GM19238 (cell line): ENCODE measurements at regions not wholly inside any gene's neighbourhood (a gene's known extent, or its start where the extent isn't known, plus 50 kb on each side); places are given as distances from the start of the nearest gene placed in this dataset.
"Not testable (repeated sequence)": the region's sequence is repeated elsewhere in the genome, so short reads cannot be mapped to it uniquely, and the experiment has no call there.

Experiments
- DNase-seq: peaks from one replicate; pipeline ENCODE4 v3.0.0; 2011; ENCODE audit warnings: low spot score; ENCODE audit not compliant: insufficient read length

DNA sequence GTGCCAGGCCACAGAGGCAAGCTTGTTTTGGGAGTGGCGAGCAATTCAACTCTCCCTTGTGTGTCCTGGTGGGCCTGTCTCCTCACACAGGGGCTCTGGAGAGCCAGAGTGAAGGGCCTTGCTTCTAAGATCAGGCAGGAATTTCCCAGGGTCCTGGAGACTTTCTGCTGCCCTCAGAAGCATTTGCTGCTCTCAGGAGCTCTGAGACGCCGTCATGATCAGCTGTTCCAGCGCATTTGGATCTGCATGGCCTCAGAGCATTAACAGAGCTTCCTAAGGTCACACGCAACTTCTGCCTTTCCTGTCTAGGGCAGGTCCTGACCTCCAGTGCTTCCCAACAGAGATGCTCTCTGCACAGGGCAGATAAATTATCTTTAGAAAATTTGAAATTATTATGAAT, 52.2 kb upstream of the C10orf90 start:
- no peak for DNase-seq

- no peak for DNase-seq
Observed at GRCh38 chr10:126723226-126723625, 52.7 kb upstream of the C10orf90 start.

DNA sequence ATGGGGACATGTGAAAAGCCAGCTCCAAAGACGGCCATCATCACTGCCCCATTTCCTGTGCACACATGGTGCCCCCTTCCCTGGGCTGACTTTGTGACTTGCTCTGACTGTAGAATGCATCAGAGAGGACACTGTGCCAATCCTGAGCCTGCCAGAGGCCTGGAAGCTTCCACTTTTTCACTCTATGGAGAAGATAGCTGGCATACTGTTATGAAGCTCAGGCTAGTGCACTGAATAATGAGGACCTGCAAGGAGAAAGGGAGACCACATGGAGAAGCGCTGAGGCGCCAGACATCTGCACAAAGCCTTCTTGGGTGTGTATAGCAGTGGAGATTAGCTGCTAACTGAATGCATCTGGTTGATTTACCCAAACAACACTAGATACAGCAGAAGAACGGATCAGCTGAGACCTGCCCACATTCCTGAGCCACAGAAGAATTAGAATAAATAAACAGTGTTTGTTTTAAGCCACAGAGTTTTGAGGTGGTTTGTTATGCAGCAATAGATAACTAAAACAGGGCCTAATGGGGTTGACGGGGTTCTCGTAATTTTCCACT, 58.9 kb upstream of the C10orf90 start:
- DNase-seq, result no peak

DNA sequence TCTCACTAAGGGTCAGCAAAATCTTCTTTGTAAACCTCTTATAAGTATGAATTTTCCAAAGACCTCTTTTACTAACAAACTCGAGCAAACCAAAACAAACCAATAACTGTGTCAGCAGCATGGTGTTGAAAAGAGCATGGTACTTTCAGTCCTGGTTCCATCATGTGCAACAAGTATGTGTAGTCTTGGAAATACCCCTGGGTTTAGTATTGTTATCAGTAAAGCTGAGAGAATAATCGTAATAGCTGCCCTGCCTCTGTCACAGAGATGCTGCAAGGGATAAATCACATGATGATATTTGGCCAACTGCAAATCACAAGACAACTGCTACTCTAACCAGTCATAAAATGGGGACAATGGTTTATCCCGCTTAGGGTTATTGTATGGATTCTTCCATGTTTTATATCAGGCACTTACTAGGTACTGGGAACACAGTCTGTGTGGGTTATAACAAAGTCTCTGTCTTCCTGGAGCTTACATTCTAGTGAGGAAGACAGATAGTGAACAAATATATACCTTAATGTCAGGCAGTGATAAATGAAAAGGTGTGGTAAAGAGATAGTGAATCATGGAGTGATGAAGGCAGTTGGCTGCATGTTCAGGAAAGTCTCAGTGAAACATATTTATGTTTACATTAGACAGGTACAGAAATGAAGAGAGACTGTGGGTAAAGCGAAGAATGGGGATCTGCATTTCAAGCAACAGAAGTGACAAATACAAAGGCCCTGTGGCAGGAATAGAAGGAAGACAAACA, 60.5 kb upstream of the C10orf90 start:
- no peak for DNase-seq

GRCh38 chr10:126731610-126731990, 61.1 kb upstream of the C10orf90 start:
- no peak for DNase-seq

DNA sequence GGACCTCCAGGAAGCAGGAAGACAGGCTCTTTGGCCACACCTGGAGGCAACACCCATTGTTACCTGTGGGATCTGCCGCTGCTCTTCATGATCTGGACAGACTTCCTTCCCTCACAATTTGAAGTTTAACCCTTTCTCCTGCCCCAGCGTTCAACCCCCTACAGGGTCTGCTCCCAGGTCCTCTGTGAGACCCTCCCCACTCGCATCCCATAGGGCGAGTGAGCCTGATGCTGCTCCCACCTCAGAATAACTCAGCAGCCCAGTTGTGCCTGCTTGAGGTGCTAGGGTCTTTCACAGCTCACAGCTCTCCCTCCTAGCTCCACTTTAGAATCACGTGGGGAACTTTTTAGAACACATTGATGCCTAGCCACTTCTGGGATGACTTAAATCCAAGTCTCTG, 61.8 kb upstream of the C10orf90 start:
- DNase-seq, result no peak

DNA sequence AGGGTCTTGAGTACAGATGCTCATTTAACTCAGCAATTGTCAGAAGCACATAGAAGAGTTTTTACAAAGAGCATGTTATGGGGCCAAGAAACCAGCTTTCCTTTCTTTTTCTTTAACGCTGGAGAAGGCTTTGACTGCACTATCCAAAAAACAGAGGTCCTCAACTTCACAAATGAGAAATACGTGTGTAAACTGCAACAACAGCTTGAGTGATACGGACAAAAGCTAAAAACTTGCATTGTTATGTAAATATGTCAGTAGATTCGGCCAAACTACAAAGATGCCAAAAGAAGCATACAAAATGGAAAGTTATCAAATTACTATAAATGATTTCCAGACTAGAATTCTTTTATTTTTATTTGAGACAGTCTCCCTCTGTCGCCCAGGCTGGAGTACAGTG, 62.4 kb upstream of the C10orf90 start:
- no peak for DNase-seq

DNA sequence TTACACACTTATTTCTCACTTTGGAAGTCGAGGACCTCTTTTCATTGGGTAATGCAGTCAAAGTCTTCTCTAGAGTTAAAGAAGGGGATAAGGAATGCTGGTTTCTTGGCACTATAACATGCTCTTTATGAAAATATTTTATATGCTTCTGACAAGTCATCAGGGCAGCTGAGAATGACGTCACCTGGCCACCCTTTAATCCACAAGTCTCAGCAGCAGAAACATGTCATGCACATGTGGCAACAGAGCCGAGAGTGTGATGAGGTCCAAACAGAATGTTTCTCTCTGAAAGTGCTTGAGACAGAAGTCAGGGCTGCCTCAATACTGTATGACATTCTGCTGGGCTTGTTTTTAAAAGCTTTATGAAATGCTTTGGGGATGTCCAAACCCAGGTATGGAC, 63.5 kb upstream of the C10orf90 start:
- no peak for DNase-seq

GRCh38 chr10:126734967-126735366, 64.5 kb upstream of the C10orf90 start:
- DNase-seq, result no peak

DNA sequence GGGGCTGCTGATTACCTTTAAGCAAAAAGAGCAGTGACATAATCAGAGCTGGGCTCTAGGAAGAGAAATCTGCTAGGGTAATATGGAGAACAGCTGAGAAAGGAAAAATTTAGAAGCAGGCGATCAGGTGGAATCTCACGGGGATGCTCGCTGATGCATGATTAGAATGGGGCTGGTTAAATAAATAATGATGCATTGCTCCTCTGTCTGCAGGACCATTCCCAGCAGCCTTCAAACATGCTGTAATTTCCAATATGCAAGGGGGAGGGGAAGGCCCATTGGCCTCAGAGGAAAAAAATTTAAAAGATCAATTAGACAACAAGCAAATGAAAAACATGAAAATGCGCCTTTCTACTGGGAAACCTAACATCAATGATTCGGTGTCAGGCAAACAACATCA, 65.6 kb upstream of the C10orf90 start:
- DNase-seq, result no peak

- DNase-seq, result no peak
Observed at GRCh38 chr10:126736727-126737126, 66.2 kb upstream of the C10orf90 start.

DNA sequence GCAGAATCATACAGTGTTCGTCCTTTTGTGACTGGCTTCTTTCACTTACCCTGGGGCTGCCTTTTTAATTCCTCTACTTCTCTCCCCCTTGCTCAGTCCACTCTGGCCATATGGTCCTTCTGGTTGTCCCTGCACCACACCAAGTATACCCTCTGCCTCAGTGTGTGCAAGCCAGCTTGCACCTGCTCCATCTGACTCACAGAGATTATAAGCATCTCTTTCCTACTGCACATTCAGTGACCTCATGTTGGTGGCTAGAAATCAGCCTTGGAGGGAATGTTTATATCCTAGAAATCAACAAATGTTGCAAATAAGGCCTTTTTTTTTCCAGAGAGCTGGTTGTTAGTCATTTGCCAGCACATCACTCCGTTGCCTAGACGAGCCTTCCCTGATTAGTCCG, 67.5 kb upstream of the C10orf90 start:
- DNase-seq, result no peak

DNA sequence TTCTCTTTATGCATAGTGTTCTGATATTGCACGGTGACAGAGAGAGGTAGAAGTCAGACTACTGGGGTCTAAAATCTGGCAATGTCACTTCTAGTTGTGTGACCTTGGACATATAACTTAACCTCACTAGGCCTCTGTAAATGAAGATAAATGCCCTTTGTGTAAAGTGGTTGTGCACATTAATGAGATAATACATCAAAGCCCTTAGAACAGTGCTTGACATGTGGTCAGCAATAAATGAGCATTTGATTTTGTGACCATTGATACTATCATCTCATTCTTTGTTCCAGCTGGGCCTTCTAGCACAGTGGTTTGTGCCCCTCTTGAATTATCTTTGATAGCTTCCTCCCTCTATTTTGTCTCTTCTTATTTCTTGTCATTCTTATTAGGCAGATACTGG, 74.1 kb upstream of the C10orf90 start:
- no peak for DNase-seq

DNA sequence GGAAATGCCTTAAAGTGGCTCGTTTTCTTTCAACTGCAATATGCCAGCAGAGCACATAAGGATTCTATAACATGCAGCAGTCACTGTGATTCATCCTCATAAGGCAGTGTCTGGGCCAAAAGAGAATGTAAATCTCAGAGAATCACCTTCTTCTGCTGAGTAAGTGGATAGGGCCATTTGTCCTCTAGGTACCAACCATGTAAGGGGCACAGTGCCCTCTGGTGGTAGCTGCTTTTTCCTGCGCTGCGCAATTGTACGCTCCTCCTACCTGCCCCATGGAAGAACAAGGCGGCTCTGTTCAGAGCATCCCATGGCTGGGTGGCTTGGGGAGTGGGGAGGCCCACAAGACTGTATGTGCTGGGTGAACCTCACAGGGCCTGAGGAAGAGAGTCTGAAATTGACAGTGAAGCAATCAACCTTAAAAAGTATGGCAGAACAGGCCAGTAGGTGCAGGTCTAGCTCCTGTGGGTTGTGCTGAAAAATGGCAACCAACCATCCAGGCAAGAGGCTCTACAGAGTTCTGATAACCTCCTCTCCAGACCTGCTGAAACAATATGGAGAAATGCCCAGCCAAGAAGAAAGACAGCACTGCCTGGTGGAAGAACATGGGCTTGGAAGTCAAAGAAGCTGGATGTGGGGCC, 78.6 kb upstream of the C10orf90 start:
- peak; percentile 14 for DNase-seq

GRCh38 chr10:126754966-126755365, 84.5 kb upstream of the C10orf90 start:
- no peak for DNase-seq

DNA sequence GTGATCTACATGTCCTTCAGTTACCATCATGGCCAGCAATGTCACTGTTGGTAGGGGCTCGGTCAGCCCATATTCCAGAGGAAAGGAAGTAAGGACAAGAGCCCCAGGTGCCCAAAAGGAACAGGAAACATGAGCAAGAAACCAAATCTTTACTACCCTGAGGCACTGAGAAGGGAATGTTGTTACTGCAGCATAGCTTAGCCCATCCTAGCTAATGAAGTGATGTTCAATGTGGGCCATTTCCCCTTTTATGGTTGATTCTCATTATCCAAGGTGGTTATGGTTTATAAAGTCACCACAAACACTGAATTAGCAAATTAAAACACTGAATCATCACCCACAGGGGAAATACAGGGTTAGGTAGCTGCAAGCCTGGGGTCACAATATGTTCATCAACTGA, 88.4 kb upstream of the C10orf90 start:
- DNase-seq, result no peak

DNA sequence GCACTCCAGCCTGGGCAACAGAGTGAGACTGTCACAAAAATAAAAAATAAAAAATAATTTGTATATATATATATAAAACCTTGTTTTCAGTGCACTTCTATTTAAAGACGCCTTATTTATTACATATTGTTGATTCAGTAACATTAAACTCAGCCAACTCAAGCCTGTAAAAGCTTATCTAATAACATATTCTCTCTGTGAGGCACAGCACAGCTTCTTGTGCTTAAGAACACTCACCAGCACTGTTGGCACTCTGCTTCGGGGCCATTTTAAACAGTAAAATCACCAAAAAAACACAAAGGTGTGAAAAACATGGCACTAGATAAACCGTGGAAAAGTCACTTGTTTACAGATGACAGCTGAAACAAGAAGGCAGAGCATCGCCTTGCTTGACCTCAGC, 89.0 kb upstream of the C10orf90 start:
- DNase-seq, result no peak

GRCh38 chr10:126766646-126767045, 96.2 kb upstream of the C10orf90 start:
- not testable (repeated sequence) for DNase-seq

DNA sequence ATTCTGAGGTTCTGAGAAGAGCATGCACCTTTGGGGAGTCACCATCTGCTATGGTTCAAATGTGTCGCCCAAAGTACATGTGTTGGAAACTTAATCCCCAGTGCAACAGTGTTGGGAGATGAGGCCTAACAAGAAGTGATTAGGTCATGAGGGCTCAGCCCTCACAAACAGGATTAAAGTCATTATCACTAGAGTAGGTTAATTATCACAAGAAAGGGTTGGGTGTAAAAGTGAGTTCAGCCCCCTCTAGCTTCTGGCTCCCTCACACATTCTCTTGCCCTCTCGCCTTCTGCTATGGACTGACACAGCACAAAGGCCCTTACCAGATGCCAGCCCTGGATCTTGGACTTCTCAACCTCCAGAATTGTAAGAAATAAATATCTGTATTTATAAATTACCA, 100.3 kb upstream of the C10orf90 start:
- no peak for DNase-seq

GRCh38 chr10:126776168-126776567, 105.7 kb upstream of the C10orf90 start:
- no peak for DNase-seq

GRCh38 chr10:126777714-126778113, 107.2 kb upstream of the C10orf90 start:
- no peak for DNase-seq

DNA sequence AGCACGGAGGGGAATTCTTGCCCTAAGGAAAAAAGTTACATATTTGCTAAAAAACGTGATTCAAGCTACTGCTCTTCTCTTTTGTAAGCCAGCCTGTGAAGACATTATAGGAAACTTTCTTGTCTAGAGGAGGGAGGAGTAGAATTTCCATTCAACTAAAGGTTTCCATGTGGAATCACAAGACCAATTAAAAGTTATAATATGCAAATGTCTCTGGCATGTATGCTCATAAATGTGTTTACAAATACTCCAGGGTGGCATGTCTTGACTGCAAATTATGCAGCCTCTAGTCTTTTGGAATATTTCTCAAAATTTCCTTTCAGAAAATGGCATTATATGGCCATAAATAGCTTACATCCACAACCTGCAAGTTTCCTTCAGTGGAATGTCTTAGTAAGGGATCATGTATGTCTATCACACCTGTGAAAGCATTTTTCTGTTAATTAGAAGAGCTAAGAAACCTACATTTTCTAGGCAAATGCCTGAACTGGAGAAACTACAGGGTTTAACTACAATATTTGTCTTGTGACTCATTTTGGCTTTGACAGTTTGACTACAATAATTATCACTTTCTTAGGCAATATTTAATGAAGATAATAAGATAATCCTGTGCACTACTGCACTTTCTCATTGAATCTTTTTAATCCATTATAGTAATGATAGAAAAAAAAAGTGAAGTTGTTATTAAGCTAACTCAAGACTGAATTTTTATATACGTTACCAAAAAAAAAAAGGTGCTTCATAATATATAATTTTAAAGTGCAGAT, 111.1 kb upstream of the C10orf90 start:
- no peak for DNase-seq
